Hepatocyte (in vitro differentiated cells): ENCODE measurements at regions not wholly inside any gene's neighbourhood (a gene's known extent, or its start where the extent isn't known, plus 50 kb on each side); places are given as distances from the start of the nearest gene placed in this dataset.

ENCODE experiments used
- DNase-seq: peaks from one replicate; pipeline ENCODE4 v3.0.0-alpha.2; 2016; ENCODE audit warnings: low spot score
- H2AFZ ChIP-seq: fragments of 200-600 bp; sonication (generic); 2 replicates; pipeline ENCODE4 v1.6.0; 2016; ENCODE audit warnings: antibody characterized with exemption, mild to moderate bottlenecking
- H3K27ac ChIP-seq: fragments of 200-600 bp; sonication (generic); 2 replicates; pipeline ENCODE4 v1.5.1; 2016; ENCODE audit warnings: mild to moderate bottlenecking
- H3K27me3 ChIP-seq: fragments of 200-600 bp; sonication (generic); 2 replicates; pipeline ENCODE4 v1.6.1; 2016
- H3K36me3 ChIP-seq: fragments of 200-600 bp; sonication (generic); replicated peaks from 2 replicates; pipeline ENCODE4 v1.5.1; 2016; ENCODE audit warnings: low read depth; ENCODE audit not compliant: insufficient read depth
- H3K4me1 ChIP-seq: fragments of 200-600 bp; sonication (generic); 2 replicates; pipeline ENCODE4 v1.5.1; 2016; ENCODE audit warnings: mild to moderate bottlenecking, moderate library complexity; ENCODE audit not compliant: insufficient read depth
- H3K4me2 ChIP-seq: fragments of 200-600 bp; sonication (generic); 2 replicates; pipeline ENCODE4 v1.6.0; 2016
- H3K4me3 ChIP-seq: fragments of 200-600 bp; sonication (generic); 2 replicates; pipeline ENCODE4 v1.5.1; 2016; ENCODE audit warnings: mild to moderate bottlenecking
- H3K79me2 ChIP-seq: fragments of 200-600 bp; sonication (generic); 2 replicates; pipeline ENCODE4 v1.6.0; 2017; ENCODE audit warnings: mild to moderate bottlenecking
- H3K9me2 ChIP-seq: fragments of 200-600 bp; sonication (generic); replicated peaks from 2 replicates; pipeline ENCODE4 v1.6.0; 2017; ENCODE audit warnings: mild to moderate bottlenecking; ENCODE audit not compliant: insufficient read depth
- H3K9me3 ChIP-seq: fragments of 200-600 bp; sonication (generic); 2 replicates; pipeline ENCODE4 v1.5.1; 2016; ENCODE audit warnings: low read depth, mild to moderate bottlenecking
- H4K20me1 ChIP-seq: fragments of 200-600 bp; sonication (generic); 2 replicates; pipeline ENCODE4 v1.6.0; 2016; ENCODE audit warnings: mild to moderate bottlenecking; ENCODE audit not compliant: insufficient read depth, poor library complexity, severe bottlenecking
- EZH2 ChIP-seq: fragments of 200-600 bp; sonication (generic); IDR thresholded peaks from 2 replicates; pipeline ENCODE4 v1.6.1; 2016; ENCODE audit warnings: antibody characterized with exemption, mild to moderate bottlenecking, borderline replicate concordance
- EZH2phosphoT487 ChIP-seq: fragments of 200-600 bp; sonication (generic); IDR thresholded peaks from one replicate; pipeline ENCODE4 v1.6.1; 2018; ENCODE audit warnings: antibody characterized with exemption, mild to moderate bottlenecking, low read depth, moderate library complexity; ENCODE audit not compliant: unreplicated experiment, severe bottlenecking
- WGBS: methylation state at CpG from one replicate; pipeline ENCODE4 v1.1.6; 2016; ENCODE audit warnings: low lambda C conversion rate; ENCODE audit errors: missing lambda C conversion rate; 5-methylcytosine and 5-hydroxymethylcytosine counted together
- TF ChIP-seq, protein P1 (sequence below): fragments of 200-600 bp; sonication (generic); IDR thresholded peaks from 2 replicates; pipeline ENCODE4 v1.5.1; 2016; ENCODE audit warnings: antibody characterized with exemption, mild to moderate bottlenecking; ENCODE audit not compliant: poor library complexity

DNA sequence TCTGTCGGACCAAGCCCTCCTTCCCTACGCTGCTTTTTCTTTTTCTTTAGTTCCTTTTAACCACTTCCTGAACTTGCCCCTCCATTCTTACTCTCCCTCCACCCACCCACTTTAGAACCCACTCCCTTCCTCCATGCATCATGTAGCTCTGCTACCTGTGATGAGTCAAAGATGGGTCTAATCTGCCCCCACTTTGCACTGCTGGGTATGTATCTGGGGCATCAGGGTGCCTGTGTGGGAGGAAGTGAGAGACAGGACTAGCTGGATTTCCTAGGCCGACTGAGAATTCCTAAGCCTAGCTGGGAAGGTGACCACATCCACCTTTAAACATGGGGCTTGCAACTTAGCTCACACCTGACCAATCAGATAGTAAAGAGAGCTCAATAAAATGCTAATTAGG, 157.7 kb downstream of the SEC16B start:
- H3K9me3 ChIP-seq: no peaks in the 10 kb centered on the region
- no peak for DNase-seq

DNA sequence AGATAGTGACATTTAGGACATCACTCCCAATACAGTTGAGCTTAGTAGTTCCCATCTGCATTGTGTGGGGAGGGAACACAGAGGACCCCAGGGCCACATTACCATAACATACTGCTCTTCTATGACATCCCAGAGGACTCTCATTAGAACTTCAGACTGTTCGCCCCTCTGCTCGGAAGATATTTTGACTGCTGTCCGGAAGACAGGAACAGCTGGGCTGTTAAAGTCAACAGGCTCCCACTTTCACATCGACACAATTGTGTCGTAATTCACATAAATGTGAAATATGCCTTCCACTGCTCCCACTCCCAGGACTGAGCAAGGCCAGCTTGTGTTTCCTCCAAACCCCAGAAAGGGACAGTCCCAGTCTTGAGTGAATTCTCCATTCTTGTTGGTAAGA, 158.4 kb downstream of the SEC16B start:
- no peaks in the 10 kb centered on the region for H3K79me2 ChIP-seq
- no peaks in the 10 kb centered on the region for H3K27me3 ChIP-seq
- 77% methylated on average over 5 of the region's 5 CpGs for WGBS
- no peak for DNase-seq
- no peaks in the 10 kb centered on the region for H3K9me3 ChIP-seq
- H3K4me2 ChIP-seq: no peak overlapping the region
- H3K4me1 ChIP-seq: no peaks in the 10 kb centered on the region
- no peaks in the 10 kb centered on the region for H4K20me1 ChIP-seq
- no peak overlapping the region for H3K27ac ChIP-seq
- TF ChIP-seq EZH2: no peak
- TF ChIP-seq, protein P1, sequence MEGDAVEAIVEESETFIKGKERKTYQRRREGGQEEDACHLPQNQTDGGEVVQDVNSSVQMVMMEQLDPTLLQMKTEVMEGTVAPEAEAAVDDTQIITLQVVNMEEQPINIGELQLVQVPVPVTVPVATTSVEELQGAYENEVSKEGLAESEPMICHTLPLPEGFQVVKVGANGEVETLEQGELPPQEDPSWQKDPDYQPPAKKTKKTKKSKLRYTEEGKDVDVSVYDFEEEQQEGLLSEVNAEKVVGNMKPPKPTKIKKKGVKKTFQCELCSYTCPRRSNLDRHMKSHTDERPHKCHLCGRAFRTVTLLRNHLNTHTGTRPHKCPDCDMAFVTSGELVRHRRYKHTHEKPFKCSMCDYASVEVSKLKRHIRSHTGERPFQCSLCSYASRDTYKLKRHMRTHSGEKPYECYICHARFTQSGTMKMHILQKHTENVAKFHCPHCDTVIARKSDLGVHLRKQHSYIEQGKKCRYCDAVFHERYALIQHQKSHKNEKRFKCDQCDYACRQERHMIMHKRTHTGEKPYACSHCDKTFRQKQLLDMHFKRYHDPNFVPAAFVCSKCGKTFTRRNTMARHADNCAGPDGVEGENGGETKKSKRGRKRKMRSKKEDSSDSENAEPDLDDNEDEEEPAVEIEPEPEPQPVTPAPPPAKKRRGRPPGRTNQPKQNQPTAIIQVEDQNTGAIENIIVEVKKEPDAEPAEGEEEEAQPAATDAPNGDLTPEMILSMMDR: no peak
- no peak for TF ChIP-seq EZH2phosphoT487
- H3K4me3 ChIP-seq: no peak overlapping the region
- H2AFZ ChIP-seq: no peak overlapping the region
- H3K9me2 ChIP-seq: no peaks in the 10 kb centered on the region
- no peaks in the 10 kb centered on the region for H3K36me3 ChIP-seq

More for the DNA sequence above, 157.7 kb downstream of the SEC16B start:
- H4K20me1 ChIP-seq: no peaks in the 10 kb centered on the region
- no peaks in the 10 kb centered on the region for H3K79me2 ChIP-seq
- H3K9me2 ChIP-seq: no peaks in the 10 kb centered on the region
- H3K27ac ChIP-seq: no peak overlapping the region
- H3K27me3 ChIP-seq: no peaks in the 10 kb centered on the region
- WGBS: 95% methylated on average over 3 of the region's 3 CpGs
- H2AFZ ChIP-seq: no peak overlapping the region
- no peak for TF ChIP-seq EZH2phosphoT487
- TF ChIP-seq, protein P1: no peak
- no peak for TF ChIP-seq EZH2
- no peak overlapping the region for H3K4me3 ChIP-seq
- H3K36me3 ChIP-seq: no peaks in the 10 kb centered on the region
- H3K4me2 ChIP-seq: no peak overlapping the region
- no peaks in the 10 kb centered on the region for H3K4me1 ChIP-seq

DNA sequence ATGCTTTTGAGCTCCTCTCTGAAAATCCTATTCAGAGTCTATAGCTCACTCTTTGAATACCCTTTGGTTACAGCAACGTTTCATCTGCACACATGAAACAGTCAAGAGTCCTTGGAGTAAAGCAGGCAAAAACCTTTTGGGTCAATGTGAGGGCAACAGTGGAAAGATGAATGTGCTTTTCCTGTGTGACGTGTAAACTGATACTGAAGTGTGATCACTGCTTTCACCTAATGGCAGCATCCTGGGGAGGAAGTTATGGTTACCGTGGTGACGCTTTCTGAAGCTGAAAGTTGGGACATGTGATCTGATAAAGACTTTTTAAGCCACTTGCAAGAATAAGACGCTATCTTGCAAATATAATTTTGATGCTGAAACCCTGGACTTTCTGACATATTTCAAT, 160.0 kb downstream of the SEC16B start:
- 75% methylated on average over 5 of the region's 5 CpGs for WGBS

DNA sequence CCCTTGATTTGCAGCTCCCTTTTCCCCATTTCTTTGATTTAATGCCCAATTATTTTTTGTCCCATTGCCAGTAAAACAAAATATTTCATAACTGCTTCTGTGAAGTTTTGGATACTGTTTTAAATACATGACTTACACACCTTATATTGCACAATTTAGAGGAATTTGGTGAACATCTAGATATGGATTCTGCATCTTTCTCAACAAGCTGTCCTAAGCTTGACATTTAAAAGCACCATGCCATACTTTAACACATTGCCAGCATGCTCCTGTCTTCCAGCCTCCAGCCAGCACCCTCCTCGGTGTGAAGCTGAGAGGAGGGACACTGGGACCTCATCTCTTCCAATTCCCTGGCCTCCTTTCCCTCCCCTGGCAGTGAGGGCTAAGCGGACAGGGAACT, 167.6 kb downstream of the SEC16B start:
- Histone ChIP-seq H3K4me1 (no peaks in the 10 kb centered on the region), H3K27me3 (no peaks in the 10 kb centered on the region), H3K9me2 (no peaks in the 10 kb centered on the region), H3K27ac (no peak overlapping the region), H2AFZ (no peak overlapping the region), H3K9me3 (no peaks in the 10 kb centered on the region), H3K36me3 (no peaks in the 10 kb centered on the region), H3K79me2 (no peaks in the 10 kb centered on the region), H4K20me1 (no peaks in the 10 kb centered on the region), H3K4me3 (no peak overlapping the region), H3K4me2 (no peak overlapping the region)
- DNase-seq: no peak
- WGBS: 82% methylated on average over 2 of the region's 2 CpGs
- TF ChIP-seq EZH2phosphoT487 (no peak), EZH2 (no peak)
- TF ChIP-seq, protein P1: no peak

More for the DNA sequence above, 160.0 kb downstream of the SEC16B start:
- Histone ChIP-seq H3K36me3 (no peaks in the 10 kb centered on the region), H3K79me2 (no peaks in the 10 kb centered on the region), H2AFZ (no peak overlapping the region), H3K4me3 (no peak overlapping the region), H3K4me2 (no peak overlapping the region), H4K20me1 (no peaks in the 10 kb centered on the region), H3K9me3 (no peaks in the 10 kb centered on the region), H3K9me2 (no peaks in the 10 kb centered on the region), H3K27me3 (no peaks in the 10 kb centered on the region), H3K4me1 (no peaks in the 10 kb centered on the region), H3K27ac (no peak overlapping the region)
- DNase-seq: no peak
- no peak for TF ChIP-seq EZH2phosphoT487
- no peak for TF ChIP-seq EZH2
